GM21737 (cell line): ENCODE measurements at regions not wholly inside any gene's neighbourhood (a gene's known extent, or its start where the extent isn't known, plus 50 kb on each side); places are given as distances from the start of the nearest gene placed in this dataset.

Source experiments
- ATAC-seq: cut with Tn5 transposase; IDR thresholded peaks from one replicate; pipeline ENCODE4 v1.9.1; 2021; ENCODE audit warnings: mild to moderate bottlenecking, moderate library complexity; ENCODE audit not compliant: unreplicated experiment

DNA sequence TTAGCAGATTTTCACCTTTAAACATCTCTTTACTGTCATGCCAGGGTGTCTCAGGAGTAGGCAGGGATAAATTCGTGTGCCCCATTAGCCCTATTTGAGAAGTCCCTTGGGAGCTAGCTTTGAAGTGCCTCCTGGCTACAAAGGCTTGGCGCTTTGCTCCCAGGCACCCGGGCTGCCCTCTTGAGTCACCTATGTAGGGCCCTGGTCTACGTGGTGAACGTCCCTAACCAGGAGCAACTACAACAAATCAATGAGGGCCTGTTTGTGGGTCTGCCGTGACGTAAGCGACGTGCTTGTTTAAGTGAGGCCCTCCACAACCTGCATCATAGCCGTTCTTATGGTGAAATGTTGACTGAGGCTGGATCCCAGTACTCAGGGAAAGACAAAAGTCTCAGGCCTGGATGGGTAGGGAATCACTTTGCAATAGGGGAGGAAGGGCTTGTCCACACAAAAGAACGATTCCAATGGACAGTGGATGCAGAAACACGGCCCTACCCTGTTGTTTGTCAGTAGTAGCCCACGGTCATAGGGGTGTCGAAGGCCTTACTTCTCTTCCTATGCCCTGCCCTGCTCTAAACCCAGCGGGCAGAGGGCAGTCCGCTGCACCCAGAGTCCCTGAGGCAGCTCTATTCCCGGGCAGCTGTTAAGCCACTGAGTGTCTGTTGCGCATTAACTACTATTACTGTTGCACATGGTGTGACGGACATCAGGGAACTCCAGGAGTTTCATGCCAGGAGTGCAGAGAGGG is 93.9 kb downstream of the INHBB start:
- ATAC-seq, result no peak

DNA sequence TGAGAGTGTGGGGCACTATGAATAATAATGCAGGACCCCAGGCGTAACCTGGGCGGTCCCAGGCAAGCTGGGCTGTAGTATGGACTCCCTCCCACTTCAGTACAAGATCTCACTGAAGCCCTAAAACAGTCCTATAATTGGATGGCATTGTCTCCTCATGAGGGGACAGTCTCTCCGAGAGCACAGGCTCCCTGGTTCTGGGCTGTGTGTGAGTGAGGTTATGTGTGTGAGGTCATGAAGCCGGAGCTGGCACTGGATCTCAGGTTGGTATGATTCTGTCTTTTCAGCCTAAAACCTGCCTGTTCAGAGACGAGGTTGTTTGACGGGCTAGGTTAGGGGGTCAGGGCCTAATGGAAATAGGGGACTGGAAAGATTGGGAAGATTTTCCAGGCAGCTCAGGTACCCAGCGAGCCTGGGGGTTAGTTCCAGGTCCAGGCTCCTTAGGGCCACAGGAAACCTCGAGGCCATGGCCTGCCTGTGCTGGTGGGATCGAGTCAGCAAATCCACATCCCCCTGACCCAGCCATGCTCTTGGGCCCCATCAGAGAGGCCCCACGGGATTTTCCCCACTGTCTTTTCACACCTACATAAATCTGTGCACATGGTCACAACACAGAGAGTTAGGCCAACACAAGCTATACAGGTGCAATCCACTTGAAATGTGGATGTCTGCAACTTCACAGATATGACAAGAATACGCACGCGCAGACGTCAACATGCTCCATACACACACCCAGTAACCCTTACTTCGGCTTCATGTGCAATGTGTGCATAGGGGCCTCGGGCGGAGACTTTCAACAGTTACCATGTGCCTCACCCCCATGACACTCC is 94.8 kb downstream of the INHBB start:
- ATAC-seq, result no peak

DNA sequence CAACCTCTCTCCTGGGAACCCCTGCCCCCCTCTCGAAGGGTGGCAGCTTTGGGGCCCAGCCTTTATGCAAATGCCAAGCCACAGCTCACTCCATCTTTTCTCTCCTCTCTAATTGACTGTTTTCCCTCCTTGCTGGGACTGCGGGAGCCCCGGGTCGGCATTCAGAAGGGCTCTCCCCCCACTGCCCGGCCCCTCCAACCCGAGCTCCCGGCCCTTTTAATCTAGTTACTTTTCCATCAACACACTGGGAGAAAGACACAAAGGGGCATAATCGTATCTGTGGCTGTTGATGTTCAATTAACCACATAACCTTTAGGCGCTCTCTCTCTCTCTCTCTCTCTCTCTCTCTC is 95.4 kb downstream of the INHBB start:
- no peak for ATAC-seq

DNA sequence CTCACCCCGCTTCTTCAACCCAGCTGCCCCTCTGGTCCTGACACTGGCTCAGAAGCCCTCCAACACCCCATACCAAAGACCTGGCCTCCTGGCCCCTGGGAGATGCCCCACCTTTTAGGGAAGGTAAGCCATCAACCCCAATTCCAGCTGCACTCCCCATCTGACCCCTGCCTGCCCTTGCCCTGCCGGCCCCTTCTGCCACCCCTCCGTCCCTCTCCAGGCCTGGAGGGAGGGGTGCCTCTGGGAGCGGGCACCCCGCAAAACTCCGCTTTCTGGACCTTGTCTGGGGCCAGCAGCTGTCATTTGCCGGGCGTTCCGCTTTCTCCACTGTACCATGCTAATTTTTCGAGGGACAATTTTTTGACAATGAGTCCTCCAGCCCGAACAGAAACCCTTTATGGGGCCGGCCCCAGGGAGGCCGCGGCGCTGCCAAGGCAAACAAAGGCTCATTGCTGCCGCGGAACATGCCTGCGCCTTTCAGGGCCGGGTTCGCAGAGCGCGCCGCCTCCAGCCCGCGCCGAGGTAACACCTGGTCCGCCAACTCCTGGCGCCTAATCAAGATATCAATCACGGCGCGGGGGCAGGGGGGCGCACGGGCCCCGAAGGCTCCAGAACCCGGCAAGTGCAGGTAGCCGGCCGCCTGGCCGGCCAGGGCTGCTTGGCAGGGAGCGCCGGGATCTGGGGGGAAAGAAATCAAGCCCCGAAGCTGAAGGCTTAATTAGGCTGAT is 96.0 kb downstream of the INHBB start:
- no peak for ATAC-seq

DNA sequence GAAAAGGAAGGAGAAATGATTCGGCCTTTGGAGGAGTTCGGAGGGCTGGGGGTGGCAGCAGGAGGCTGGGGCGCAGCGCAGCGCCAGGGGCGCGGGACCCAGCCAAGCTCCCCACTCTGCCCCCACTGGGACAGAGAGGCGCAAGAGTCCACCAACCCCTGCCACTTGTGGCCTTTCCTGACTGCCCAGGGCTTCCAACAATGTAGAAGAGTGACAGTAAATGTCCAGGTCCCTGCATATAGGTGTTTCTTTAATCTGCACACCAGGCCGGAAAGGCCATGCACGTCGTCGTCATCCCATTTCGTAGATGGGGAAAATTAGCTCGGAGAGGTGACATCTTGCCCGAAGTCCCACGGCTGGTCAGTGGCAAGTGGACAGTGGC is 96.6 kb downstream of the INHBB start:
- ATAC-seq, result no peak

DNA sequence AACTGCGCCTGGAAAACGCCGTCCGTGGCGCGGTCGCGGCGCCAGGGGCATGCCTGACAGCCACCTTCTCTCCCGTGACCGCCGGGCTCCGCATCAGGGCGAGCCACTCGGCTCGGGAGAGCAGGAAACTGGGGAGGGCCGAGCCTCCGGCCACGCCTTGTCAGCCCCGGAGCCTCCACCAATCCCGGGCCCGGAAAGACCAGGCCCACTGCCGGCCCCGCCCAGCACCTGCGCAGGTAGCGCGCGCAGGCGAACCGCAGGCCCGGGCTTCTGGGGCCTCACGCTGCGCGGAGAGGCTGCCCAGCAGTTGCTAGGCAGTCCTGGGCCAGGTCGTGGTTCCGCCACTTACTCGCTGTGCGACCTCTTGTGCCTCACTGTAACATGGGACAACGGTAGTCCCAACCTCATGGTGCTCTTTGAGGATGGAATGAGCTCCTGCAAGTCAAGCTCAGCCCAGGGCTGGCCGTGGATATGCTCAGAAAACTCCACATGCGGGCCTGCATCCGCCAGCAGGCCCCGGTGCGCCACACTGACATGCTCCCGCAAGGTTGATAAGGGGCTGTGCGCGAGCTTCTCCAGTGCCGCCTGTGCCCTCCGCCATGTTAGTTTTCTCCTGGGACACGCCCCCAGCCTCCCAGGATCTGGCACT is 97.1 kb downstream of the INHBB start:
- ATAC-seq, result no peak

DNA sequence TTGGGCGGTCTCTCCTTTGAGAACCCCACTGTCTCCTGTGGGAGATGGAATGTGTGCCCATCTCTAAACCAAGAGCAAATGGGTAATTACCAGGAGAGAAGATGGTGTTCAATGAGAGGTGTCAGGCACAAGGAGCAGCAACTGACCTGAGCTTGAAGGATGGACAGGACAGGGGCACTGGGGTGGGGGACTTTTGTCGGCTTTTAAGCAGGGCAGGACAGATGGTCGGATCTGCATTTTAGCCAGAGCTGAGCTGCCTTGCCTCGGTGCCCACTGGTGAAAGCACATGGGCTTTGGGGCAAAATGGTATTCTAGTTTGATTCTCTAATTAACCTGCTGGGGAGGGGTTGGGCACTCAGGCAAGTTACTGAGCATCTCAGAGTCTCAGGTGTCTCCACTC is 98.0 kb downstream of the INHBB start:
- no peak for ATAC-seq

DNA sequence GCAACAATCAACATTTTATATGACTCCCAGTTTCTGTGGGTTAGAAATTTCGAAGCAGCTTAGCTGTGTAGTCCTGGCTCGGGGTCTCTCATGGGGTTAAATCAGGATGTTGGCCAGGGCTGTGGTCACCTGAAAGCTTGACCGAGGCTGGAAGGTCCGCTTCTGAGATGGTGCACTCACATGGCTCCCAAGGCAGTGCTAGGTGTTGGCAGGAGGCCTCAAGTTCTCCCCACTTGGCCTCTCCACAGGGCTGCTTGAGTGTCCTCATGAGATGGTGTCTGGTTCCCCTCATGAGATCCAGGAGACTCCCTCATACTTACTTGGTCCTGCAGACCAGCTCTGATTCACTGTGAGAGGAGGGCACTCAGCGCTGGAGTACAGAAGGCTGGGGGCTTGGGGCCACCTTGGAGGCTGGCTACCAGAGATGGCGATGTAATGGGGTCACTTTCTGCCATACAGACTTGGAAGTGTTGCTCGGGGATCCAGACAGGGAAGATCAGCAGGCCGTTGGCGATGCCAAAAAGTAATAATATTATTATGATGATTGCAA is 98.8 kb downstream of the INHBB start:
- ATAC-seq, result no peak

DNA sequence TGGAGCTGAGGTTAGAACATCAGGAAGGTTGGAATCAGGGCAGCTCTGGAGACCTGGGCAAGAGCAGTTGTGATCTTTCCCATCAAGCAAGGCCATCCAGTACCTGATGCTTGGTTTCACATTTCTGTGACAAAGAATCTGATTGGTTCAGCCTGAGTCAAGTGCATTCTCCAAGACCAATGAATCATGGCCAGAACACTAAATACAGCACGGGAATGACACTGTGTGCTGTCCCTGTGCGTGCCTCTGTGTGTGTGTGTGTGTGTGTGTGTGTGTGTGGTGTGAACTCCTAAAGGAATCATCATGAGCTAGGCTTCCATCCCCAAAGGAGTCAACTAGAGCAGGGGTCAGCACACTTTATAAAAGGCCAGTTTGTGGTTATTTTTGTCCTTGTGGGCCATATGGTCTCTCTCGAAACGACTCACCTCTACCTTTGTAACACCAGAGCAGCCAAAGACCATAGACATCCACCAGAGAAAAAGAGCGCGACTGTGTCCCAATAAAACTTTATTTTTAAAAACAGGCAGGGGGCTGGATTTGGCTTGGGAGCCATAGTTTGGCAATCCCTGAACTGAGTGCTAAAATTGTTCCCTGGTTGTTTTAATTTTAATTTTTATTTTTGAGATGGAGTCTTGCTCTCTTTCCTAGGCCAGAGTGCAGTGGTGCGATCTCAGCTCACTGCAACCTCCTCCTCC is 99.7 kb downstream of the INHBB start:
- ATAC-seq, result no peak

DNA sequence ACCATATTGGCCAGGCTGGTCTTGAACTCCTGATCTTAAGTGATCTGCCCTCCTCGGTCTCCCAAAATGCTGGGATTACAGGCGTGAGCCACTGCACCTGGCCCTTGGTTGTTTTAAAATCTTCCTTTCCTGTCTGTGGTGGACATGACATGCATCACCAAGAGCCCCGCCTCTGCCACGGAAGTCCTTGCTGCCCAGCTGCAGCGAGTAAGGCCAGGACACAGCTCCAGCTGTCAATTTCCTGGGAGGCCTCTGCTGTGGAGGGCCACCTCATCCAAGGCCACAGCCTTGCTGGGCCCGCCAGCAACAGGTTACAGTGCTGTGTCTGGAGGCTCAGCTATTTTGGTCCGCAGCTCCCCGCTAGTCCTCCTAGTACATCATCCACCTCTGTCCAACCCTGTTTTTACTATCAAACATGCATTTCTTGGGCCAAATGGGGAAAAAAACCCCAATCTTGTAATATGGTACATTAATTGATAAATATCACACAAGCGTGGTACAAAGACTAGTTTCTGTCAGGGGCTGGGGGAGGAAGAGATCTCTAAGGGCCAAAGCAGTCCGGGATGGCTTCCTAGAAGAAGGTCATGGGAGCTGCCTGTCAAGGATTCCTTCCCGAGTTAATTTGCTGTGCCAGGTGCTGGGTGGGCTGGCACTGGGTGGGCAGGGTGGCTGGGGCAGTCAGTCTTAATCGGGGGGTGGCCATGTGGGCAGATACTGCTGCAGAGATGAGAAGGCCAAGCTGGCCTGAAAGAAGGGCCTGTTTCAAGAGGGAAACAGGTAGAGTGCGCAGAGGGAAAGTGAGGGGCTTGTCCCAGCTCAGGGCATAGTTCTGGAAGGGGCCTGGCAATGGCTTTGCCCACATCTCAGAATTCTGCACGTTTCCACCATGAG is 100.5 kb downstream of the INHBB start:
- no peak for ATAC-seq

DNA sequence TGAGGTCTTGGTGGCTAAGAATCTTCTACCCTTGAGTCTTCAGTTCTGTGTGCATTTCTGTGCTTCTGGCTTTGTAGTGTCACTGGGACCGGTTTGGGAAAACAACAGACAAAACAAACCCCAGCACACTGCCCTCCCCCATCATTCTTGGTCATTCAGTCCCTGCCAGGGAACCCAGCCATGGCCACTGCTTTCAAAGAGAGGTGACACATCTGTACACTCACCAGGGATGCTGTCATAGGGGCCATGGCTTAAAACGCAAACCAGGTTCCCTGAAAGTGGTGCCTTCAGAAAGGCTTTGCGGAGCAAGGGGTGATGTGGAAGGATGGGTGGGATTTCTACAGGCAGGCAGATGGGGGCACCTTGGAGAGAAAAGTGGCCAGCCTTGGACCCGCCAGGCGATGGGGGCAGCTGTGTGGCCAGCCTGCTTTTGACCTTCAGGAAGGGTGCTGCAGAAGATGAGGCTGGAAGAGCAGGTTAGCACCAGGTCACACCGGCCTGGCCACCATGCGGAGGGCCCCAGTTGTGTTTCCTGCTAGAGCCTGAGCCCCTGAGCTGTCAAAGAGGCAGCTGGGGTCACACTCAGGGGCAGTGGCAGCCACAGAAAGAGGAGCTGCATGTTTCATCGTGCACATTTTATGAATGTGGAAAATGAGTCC is 101.3 kb downstream of the INHBB start:
- no peak for ATAC-seq

DNA sequence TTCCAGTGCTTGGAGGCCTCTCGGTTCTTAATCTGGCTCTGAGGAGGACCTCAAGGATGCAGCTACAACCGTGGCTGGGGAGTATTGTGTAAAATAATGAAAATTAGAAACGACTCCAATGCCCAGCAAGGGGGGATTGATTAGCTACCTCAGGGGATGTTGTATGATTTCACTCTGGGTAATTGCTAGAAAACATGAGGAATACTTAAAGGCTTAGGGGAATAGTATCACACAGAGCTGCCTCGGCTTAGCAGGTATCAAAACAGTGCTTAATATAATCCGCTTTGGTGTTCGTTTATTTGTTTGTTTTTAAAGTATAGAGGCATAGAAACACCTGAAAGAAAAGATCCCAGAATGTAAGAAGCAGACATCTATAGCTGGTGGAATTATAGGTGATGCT is 102.5 kb downstream of the INHBB start:
- ATAC-seq, result no peak

DNA sequence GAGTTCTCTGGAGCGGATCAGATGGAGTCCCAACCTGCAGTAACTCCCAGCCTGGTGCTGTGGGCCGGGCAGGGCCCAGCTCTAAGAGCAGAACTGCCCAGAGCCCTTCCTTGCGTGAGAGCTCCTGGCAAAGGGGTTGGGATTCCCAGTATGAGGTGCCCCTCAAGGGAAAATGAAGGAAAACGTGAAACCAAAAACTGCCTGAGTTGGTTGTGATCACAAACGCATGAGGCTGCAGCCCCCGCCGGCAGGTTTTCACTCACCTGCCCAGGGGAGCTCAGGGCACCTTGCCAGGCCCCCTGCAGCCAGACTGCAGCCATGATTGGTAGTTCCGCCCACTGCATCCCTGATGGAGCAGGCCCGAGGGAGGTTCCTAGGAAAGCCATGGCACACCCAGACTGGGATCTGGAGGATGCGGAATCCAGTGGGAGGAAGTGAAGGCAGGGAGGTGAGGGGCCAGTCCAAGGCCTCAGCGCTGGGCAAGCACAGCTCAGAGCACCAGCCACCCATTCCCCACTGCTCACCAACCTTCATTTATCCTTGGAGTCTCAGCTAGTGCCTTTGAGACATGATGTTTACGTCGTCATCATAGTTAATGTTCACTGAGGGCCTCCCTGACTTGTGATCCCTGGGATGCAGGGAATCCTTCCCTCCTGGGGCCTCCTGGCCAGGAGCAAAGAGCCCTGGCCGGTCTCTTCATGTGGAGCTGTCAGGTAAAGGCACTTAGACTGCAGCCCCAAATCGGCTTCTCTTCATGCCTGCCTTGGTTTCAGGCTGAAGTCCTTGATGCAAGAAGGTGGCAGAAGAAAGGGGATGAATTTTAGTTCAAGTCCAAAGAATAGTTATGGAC is 103.2 kb downstream of the INHBB start:
- ATAC-seq, result no peak

DNA sequence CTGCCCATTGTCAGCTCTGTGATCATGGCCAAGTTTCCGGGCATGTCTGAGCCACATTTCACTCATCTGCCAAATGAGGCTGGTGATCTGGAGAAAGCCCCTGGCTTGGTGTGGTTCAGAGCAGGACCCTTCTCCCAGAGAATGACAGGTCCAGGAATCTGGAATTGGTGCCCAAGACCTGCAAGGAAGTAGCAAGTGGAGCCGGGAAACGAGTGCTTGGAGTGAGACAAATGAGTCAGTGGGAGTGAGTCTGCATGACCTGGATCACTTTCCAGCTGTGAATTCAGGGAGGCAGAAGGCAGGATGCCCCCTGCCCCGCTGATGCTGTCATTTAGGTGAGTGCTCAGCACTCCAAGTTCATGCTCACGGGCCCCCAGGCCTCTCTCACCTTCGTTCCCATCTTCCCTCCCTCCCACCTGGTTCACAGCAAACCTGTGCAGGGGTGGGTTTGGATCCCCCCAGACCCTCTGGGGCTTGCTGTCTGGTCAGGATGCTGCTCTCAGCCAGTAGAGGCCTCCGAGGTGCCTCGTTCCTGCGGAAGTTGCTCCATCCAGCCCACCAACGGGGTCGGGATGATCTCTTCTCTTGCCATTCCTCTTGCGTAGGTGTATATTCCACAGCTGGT is 104.4 kb downstream of the INHBB start:
- no peak for ATAC-seq

DNA sequence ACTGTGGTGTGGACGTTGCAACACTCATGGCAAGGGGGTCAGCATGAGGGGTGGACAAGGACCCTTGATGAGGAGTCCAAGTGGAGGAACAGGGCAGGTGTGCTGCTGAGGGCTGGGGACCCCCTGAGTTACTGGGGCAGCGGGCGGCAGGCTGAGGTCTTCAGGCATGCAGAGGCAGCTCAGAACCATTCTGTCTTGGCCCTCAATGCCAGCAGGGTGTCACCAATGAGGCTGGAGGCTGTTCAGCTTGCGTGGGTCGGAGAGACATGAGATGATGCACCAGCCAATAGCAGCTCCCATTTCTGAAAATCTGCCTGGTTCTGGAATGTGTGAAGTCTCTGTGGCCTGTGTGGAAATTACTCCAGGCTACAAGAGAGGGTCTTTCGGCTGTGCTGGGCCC is 105.4 kb downstream of the INHBB start:
- no peak for ATAC-seq

DNA sequence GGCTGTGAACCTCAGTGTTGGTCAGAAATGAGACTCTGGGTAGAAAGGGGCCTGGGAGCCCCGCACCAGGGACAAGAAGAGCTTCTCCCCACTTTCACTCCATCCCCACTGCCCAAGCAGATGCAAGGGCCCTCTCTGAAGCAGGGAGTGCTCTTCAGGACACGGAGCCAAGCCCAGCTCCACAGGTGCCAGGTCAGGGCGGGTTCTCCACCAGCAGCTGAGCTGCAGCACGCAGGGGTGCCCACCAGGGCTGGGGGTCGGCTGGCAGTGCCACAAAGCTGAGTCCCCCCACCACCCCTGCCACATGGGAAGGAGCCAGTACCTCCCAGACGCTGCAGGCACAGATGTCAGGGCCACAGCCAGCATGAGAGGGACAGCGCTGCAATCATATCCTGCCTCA is 106.2 kb downstream of the INHBB start:
- ATAC-seq, result no peak

DNA sequence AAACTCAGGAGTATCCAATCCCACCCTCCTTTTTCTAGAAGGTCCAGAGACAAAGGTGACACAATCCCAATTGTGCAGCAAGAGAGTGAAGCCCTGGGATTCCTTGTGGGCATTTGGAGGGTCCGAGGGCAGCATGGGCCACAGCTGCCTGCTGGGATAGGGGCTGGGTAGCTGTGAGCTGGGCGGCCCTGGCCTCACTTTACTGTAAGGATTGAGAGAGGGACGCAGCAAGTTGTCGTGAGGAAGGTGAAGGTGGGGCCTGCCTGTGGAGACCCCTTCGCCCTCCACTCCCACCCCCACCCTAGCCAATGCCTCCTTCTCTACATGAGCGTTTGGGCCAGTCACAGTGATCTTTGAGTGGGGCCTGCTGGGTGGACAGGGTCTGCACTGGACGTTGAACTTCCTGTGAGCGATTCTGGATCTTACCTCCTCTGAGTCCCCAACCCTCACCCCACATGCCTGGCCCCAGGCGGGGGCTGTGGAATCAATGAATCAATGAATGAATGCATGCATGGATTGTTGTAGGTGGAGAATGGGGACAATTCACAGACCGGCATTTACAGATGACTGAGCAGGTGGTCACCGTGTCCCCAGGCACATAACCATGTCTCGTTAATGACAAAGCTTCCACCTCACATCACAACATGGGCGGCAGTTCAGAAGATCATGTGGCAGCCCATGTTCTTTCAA is 107.2 kb downstream of the INHBB start:
- ATAC-seq, result no peak
